ENCODE measurements at regions not wholly inside any gene's neighbourhood (a gene's known extent, or its start where the extent isn't known, plus 50 kb on each side); places are given as distances from the start of the nearest gene placed in this dataset.

DNA sequence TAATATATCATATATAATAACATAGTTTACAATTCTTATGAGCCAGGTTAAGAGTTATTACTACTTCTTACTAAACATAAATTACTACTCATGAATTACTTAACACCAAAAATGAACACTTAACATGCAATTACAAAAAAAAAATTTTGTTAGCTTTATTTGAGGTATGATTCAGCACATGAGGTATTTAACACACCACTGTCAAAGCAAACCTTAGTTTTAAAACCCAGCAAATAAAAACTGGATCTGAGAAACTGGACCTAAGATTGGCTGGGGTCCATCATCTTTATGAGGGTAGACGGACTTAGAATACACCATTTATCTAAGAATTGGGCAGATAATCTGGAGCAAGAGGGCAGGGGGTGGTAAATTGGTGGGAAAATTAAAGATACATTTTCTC is 81.8 kb upstream of the CREB1 start:
- Histone ChIP-seq H3K9me3 (ENCODE audit: control insufficient read depth in 4 of 4, low read length in 3 of 4) (no peaks in the 10 kb centered on the region), H3K27ac (ENCODE audit: low read depth in 1 of 2, low read length in 2 of 2) (no peak overlapping the region), H3K4me3 (ENCODE audit: low read depth in 1 of 3, low read length in 3 of 3) (no peak overlapping the region), H3K9ac (ENCODE audit: low read depth in 1 of 2, low read length in 2 of 2) (no peak overlapping the region), H3K27me3 (ENCODE audit: control insufficient read depth in 4 of 4, insufficient read depth in 4 of 4, low read length in 3 of 4) (no peaks in the 10 kb centered on the region), H3K36me3 (ENCODE audit: control insufficient read depth in 4 of 4, insufficient read depth in 3 of 4, low read depth in 1 of 4, low read length in 3 of 4) (no peaks in the 10 kb centered on the region), H3K4me1 (ENCODE audit: control insufficient read depth in 4 of 4, insufficient read depth in 4 of 4, low read length in 3 of 4) (no peaks in the 10 kb centered on the region)
- 88% methylated on average over 1 of the region's 1 CpG for WGBS
- no peak for DNase-seq (ENCODE audit: low spot score)
- TF ChIP-seq YY1 (IDR thresholded peaks at IDR 0.05), result no peak
- TF ChIP-seq GABPA (IDR thresholded peaks at IDR 0.05 in 1 of 2, conservative IDR thresholded peaks at IDR 0.05 in 1 of 2), result no peak
- no peak for TF ChIP-seq MAX (IDR thresholded peaks at IDR 0.05)
- TF ChIP-seq, protein P1, sequence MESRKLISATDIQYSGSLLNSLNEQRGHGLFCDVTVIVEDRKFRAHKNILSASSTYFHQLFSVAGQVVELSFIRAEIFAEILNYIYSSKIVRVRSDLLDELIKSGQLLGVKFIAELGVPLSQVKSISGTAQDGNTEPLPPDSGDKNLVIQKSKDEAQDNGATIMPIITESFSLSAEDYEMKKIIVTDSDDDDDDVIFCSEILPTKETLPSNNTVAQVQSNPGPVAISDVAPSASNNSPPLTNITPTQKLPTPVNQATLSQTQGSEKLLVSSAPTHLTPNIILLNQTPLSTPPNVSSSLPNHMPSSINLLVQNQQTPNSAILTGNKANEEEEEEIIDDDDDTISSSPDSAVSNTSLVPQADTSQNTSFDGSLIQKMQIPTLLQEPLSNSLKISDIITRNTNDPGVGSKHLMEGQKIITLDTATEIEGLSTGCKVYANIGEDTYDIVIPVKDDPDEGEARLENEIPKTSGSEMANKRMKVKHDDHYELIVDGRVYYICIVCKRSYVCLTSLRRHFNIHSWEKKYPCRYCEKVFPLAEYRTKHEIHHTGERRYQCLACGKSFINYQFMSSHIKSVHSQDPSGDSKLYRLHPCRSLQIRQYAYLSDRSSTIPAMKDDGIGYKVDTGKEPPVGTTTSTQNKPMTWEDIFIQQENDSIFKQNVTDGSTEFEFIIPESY (IDR thresholded peaks at IDR 0.05), result no peak
- no peak for TF ChIP-seq RAD21 (IDR thresholded peaks at IDR 0.05)
- no peak for TF ChIP-seq RXRA (IDR thresholded peaks at IDR 0.05)
- no peak for TF ChIP-seq EGR1 (IDR thresholded peaks at IDR 0.05; ENCODE audit: low read depth in 2 of 2)
- TF ChIP-seq SP1 (IDR thresholded peaks at IDR 0.05), result no peak
- no peak for TF ChIP-seq ATF3 (IDR thresholded peaks at IDR 0.05)
- no peak for TF ChIP-seq HNF4G (IDR thresholded peaks at IDR 0.05)
- TF ChIP-seq REST (IDR thresholded peaks at IDR 0.05), result no peak
- no peak for TF ChIP-seq CTCF (IDR thresholded peaks at IDR 0.05; ENCODE audit: low read depth, low read length, missing input control)
- TF ChIP-seq FOXA2 (IDR thresholded peaks at IDR 0.05), result no peak
- no peak for TF ChIP-seq NR2F2 (IDR thresholded peaks at IDR 0.05)
- TF ChIP-seq JUND (IDR thresholded peaks at IDR 0.05), result no peak
- TF ChIP-seq FOXA1 (IDR thresholded peaks at IDR 0.05), result no peak
- no peak for TF ChIP-seq HNF4A (conservative IDR thresholded peaks at IDR 0.05)
- TF ChIP-seq TAF1 (conservative IDR thresholded peaks at IDR 0.05), result no peak

Measured in liver (tissue), 8 donors.